ENCODE measurements at regions not wholly inside any gene's neighbourhood (a gene's known extent, or its start where the extent isn't known, plus 50 kb on each side); places are given as distances from the start of the nearest gene placed in this dataset.

DNA sequence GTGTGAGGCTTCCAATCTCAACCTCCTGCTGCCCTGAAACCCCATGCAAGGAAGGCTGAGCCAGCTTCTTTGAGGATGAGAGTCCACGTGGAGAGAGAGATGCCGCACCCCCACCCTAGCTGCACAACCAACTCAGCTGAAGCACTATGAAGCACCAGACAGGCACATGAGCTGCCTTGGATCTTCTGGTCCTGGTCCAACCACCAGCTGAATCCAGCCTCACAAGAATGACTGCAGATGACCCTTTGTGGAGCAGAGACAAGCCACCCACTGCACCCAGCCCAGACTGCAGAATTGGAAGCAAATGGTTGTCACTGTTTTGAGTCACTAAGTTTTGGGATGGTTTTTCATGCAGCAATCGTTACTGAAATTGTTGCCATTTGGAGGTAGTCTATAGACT is 149.6 kb upstream of the SYT13 start:
- H3K27me3 ChIP-seq = no peaks in the 10 kb centered on the region
- no peaks in the 10 kb centered on the region for H3K9me3 ChIP-seq
- intact Hi-C loops (cut with DNase I) = no loop called here
- no peak overlapping the region for H3K4me3 ChIP-seq
- no peak for DNase-seq (ENCODE audit: extremely low spot score in 2 of 2)
- TF ChIP-seq POLR2AphosphoS5 (IDR thresholded peaks at IDR 0.05; ENCODE audit: insufficient read depth in 1 of 2, low read depth in 1 of 2) (no peak), POLR2A (IDR thresholded peaks at IDR 0.05) (no peak), CTCF (IDR thresholded peaks at IDR 0.05) (no peak)
- H3K4me1 ChIP-seq = no peaks in the 10 kb centered on the region
- H3K27ac ChIP-seq = no peak overlapping the region
- H3K36me3 ChIP-seq = no peaks in the 10 kb centered on the region

- Histone ChIP-seq H3K4me3 (no peak overlapping the region), H3K36me3 (no peaks in the 10 kb centered on the region), H3K4me1 (no peaks in the 10 kb centered on the region), H3K27ac (no peak overlapping the region), H3K9me3 (no peaks in the 10 kb centered on the region), H3K27me3 (no peaks in the 10 kb centered on the region)
- intact Hi-C loops (cut with DNase I) = no loop called here
- DNase-seq (ENCODE audit: extremely low spot score in 2 of 2) = no peak
- TF ChIP-seq POLR2AphosphoS5 (IDR thresholded peaks at IDR 0.05; ENCODE audit: insufficient read depth in 1 of 2, low read depth in 1 of 2) = no peak
- TF ChIP-seq CTCF (IDR thresholded peaks at IDR 0.05) = no peak
- no peak for TF ChIP-seq POLR2A (IDR thresholded peaks at IDR 0.05)
Observed at GRCh38 chr11:45432910-45433309, 146.8 kb upstream of the SYT13 start.

DNA sequence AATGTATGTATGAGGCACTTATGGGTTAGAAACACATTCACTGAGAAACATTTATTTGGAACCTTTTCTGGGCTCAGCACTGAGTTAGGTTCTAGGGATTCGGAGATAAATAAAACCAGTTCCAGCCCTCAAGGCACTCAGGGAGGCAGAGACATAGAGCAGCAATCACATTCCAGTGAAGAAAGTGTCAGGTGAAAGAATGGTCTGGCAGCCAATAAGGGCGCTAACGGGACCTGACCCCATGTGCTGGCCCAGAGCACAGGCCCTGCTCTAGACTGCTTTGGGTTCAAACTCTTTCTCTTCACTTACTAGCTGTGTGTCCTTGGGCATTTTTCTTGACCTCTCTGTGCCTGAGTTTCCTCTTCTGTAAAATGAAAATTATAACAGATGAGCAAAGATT is 146.0 kb upstream of the SYT13 start:
- Histone ChIP-seq H3K9me3 (no peaks in the 10 kb centered on the region), H3K27ac (no peak overlapping the region), H3K27me3 (no peaks in the 10 kb centered on the region), H3K4me1 (no peaks in the 10 kb centered on the region), H3K4me3 (no peak overlapping the region), H3K36me3 (no peaks in the 10 kb centered on the region)
- no peak for DNase-seq (ENCODE audit: extremely low spot score in 2 of 2)
- intact Hi-C loops (cut with DNase I) = no loop called here
- TF ChIP-seq POLR2AphosphoS5 (IDR thresholded peaks at IDR 0.05; ENCODE audit: insufficient read depth in 1 of 2, low read depth in 1 of 2) (no peak), CTCF (IDR thresholded peaks at IDR 0.05) (no peak), POLR2A (IDR thresholded peaks at IDR 0.05) (no peak)

- Histone ChIP-seq H3K4me1 (no peaks in the 10 kb centered on the region), H3K36me3 (no peaks in the 10 kb centered on the region), H3K9me3 (no peaks in the 10 kb centered on the region), H3K27me3 (no peaks in the 10 kb centered on the region), H3K27ac (no peak overlapping the region), H3K4me3 (no peak overlapping the region)
- TF ChIP-seq CTCF (IDR thresholded peaks at IDR 0.05) = no peak
- no peak for TF ChIP-seq POLR2A (IDR thresholded peaks at IDR 0.05)
- TF ChIP-seq POLR2AphosphoS5 (IDR thresholded peaks at IDR 0.05; ENCODE audit: insufficient read depth in 1 of 2, low read depth in 1 of 2) = no peak
- no peak for DNase-seq (ENCODE audit: extremely low spot score in 2 of 2)
- intact Hi-C loops (cut with DNase I) = no loop called here
Observed at GRCh38 chr11:45431046-45432018, 145.2 kb upstream of the SYT13 start.

DNA sequence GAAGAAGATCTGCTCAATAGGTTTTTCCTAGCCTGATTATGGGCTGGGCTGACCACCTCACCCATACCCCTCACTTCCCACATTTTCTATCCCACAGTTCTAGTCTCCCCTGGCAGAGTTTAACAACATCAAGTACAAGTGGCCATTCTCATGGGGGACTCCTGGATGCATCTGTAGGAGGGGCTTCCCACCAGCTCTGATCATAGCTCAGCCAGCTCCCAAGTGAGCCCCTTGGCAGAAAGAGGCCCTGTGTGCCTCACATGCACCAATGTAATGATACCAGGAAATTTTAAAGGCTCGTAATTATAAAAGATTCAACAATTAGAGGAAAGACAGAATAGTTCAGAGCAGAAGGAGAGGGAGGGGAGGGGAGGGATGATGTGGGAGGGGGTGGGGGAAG is 144.2 kb upstream of the SYT13 start:
- TF ChIP-seq CTCF (IDR thresholded peaks at IDR 0.05) (no peak), POLR2AphosphoS5 (IDR thresholded peaks at IDR 0.05; ENCODE audit: insufficient read depth in 1 of 2, low read depth in 1 of 2) (no peak), POLR2A (IDR thresholded peaks at IDR 0.05) (no peak)
- Histone ChIP-seq H3K4me1 (no peaks in the 10 kb centered on the region), H3K36me3 (no peaks in the 10 kb centered on the region), H3K4me3 (no peak overlapping the region), H3K27ac (no peak overlapping the region), H3K9me3 (no peaks in the 10 kb centered on the region), H3K27me3 (no peaks in the 10 kb centered on the region)
- DNase-seq (ENCODE audit: extremely low spot score in 2 of 2) = no peak
- intact Hi-C loops (cut with DNase I) = no loop called here

All from vagina (tissue), 2 donors.